Brain microvascular endothelial cell (primary cell): ENCODE measurements at regions not wholly inside any gene's neighbourhood (a gene's known extent, or its start where the extent isn't known, plus 50 kb on each side); places are given as distances from the start of the nearest gene placed in this dataset.

Source experiments
- DNase-seq: peaks from one replicate; pipeline ENCODE4 v3.0.0-alpha.2; 2020
- H3K27ac ChIP-seq: fragments of 250-450 bp; sonication (Bioruptor Pico); 2 replicates; pipeline ENCODE4 v1.5.1; 2020; ENCODE audit warnings: mild to moderate bottlenecking, moderate library complexity
- H3K27me3 ChIP-seq: fragments of 250-450 bp; sonication (Bioruptor Pico); replicated peaks from 2 replicates; pipeline ENCODE4 v1.5.1; 2020; ENCODE audit warnings: mild to moderate bottlenecking
- H3K36me3 ChIP-seq: fragments of 250-450 bp; sonication (Bioruptor Pico); replicated peaks from 2 replicates; pipeline ENCODE4 v1.5.1; 2020; ENCODE audit warnings: mild to moderate bottlenecking
- H3K4me3 ChIP-seq: 2 replicates; pipeline ENCODE4 v1.5.1; 2011; ENCODE audit warnings: low read depth, mild to moderate bottlenecking, control low read depth, low read length, moderate library complexity
- CTCF ChIP-seq: IDR thresholded peaks from 2 replicates; pipeline ENCODE4 v1.5.1; 2011; ENCODE audit warnings: low read depth, mild to moderate bottlenecking, moderate library complexity, low read length, control low read depth, inconsistent platforms; ENCODE audit errors: missing control alignments
- in situ Hi-C: cut with HindIII; loops from 2 replicates; pipeline ENCODE4 v1.10.0; 2017; ENCODE audit warnings: low sequenced_read_pairs, low pct_ligation_motif_present

- in situ Hi-C loops = no loop called here
Observed at GRCh38 chr7:21175714-21176113, 252.2 kb upstream of the SP4 start.

GRCh38 chr7:21184942-21185652, 242.8 kb upstream of the SP4 start:
- in situ Hi-C loops = no loop called here
- Histone ChIP-seq H3K36me3 (no peaks in the 10 kb centered on the region), H3K4me3 (no peak overlapping the region), H3K27ac (no peak overlapping the region), H3K27me3 (no peaks in the 10 kb centered on the region)
- no peak for DNase-seq
- no peak for TF ChIP-seq CTCF

More at GRCh38 chr7:21175714-21176113, 252.2 kb upstream of the SP4 start:
- Histone ChIP-seq H3K27ac (no peak overlapping the region), H3K36me3 (no peaks in the 10 kb centered on the region), H3K27me3 (no peaks in the 10 kb centered on the region), H3K4me3 (no peak overlapping the region)
- no peak for TF ChIP-seq CTCF
- no peak for DNase-seq

GRCh38 chr7:21185653-21186265, 242.1 kb upstream of the SP4 start:
- Histone ChIP-seq H3K36me3 (no peaks in the 10 kb centered on the region), H3K27ac (no peak overlapping the region), H3K27me3 (no peaks in the 10 kb centered on the region), H3K4me3 (no peak overlapping the region)
- TF ChIP-seq CTCF = no peak
- no peak for DNase-seq
- in situ Hi-C loops = no loop called here

- in situ Hi-C loops = no loop called here
- Histone ChIP-seq H3K27me3 (no peaks in the 10 kb centered on the region), H3K4me3 (no peak overlapping the region), H3K27ac (no peak overlapping the region), H3K36me3 (no peaks in the 10 kb centered on the region)
- TF ChIP-seq CTCF = no peak
- DNase-seq = no peak
Observed at GRCh38 chr7:21191321-21192073, 236.4 kb upstream of the SP4 start.

- H3K27me3 ChIP-seq = no peaks in the 10 kb centered on the region
- no peak for TF ChIP-seq CTCF
- no peak overlapping the region for H3K4me3 ChIP-seq
- DNase-seq = no peak
- no peaks in the 10 kb centered on the region for H3K36me3 ChIP-seq
- no peak overlapping the region for H3K27ac ChIP-seq
- in situ Hi-C loops = no loop called here
Observed at GRCh38 chr7:21192657-21193056, 235.2 kb upstream of the SP4 start.
